ENCODE measurements at regions not wholly inside any gene's neighbourhood (a gene's known extent, or its start where the extent isn't known, plus 50 kb on each side); places are given as distances from the start of the nearest gene placed in this dataset.

DNA sequence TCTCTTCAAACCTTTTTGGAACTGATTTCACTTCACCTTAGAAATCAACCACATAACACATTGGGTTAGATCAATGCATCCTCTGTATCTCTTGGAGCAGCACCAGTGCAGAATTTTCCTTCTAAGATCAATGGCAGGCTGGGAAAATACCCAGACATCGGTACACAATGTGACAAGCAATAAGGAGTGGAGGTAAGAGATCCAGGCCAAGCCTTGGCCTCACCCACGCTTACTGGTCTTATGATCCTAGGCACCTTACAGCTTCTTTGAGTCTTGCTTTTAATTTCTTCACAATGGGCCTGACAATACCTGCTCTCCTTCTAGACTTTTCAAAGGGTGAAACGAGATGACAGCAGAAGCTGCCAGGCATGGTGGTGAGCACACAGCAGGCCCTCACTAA is 232.0 kb downstream of the LACC1 start:
- POLR2A ChIA-PET, result no interaction called here

DNA sequence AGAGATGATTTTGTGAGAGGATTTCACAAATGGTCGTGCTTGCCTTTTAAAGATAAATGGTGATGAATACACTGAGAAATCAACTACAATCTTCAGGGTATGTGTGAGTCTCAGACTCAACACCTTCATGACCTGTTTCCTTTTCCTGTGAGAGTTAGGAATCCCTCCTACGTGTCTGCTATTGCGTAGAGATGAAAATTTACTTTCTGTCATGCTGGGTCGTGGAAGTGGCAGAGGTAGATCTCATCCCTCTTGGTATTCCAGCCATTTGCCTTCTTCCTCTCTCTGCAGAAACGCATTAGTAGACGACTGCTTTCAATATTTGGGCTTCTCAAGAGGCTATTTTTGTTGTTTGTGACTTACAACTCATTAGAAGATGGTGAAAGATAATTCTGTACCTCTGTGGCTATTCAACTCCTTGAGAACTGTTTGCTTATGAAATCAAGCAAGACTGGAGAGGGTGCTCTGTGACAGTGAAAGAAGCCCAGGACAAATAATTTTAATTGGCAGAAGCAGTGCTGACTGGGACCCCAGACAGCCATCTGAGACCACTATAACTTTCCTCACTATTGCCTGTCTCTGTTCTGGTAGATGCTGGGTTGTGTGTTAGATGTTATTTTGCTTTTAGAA is 233.1 kb downstream of the LACC1 start:
- no peak for DNase-seq (ENCODE audit: extremely low spot score)
- POLR2A ChIA-PET, result no interaction called here
- TF ChIP-seq HDGF (IDR thresholded peaks at IDR 0.05; ENCODE audit: borderline replicate concordance) (no peak), BHLHE40 (IDR thresholded peaks at IDR 0.05; ENCODE audit: borderline replicate concordance) (no peak), FOXA1 (IDR thresholded peaks at IDR 0.05) (no peak), CTBP1 (IDR thresholded peaks at IDR 0.05; ENCODE audit: borderline replicate concordance) (no peak), NFRKB (IDR thresholded peaks at IDR 0.05) (no peak)
- TF ChIP-seq, protein P1, sequence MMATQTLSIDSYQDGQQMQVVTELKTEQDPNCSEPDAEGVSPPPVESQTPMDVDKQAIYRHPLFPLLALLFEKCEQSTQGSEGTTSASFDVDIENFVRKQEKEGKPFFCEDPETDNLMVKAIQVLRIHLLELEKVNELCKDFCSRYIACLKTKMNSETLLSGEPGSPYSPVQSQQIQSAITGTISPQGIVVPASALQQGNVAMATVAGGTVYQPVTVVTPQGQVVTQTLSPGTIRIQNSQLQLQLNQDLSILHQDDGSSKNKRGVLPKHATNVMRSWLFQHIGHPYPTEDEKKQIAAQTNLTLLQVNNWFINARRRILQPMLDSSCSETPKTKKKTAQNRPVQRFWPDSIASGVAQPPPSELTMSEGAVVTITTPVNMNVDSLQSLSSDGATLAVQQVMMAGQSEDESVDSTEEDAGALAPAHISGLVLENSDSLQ (IDR thresholded peaks at IDR 0.05), result no peak
- CTCF ChIA-PET, result no interaction called here

More for the DNA sequence above, 232.0 kb downstream of the LACC1 start:
- CTCF ChIA-PET, result no interaction called here
- TF ChIP-seq NFRKB (IDR thresholded peaks at IDR 0.05) (no peak), CTBP1 (IDR thresholded peaks at IDR 0.05; ENCODE audit: borderline replicate concordance) (no peak), FOXM1 (IDR thresholded peaks at IDR 0.05; ENCODE audit: borderline replicate concordance) (no peak), SUZ12 (IDR thresholded peaks at IDR 0.05) (no peak), HDGF (IDR thresholded peaks at IDR 0.05; ENCODE audit: borderline replicate concordance) (no peak), ARNT (IDR thresholded peaks at IDR 0.05) (no peak), ZNF384 (IDR thresholded peaks at IDR 0.05) (no peak), TARDBP (IDR thresholded peaks at IDR 0.05) (no peak), FOXK2 (IDR thresholded peaks at IDR 0.05) (no peak), LEF1 (IDR thresholded peaks at IDR 0.05; ENCODE audit: borderline replicate concordance) (no peak), SP1 (IDR thresholded peaks at IDR 0.05) (no peak), ELF4 (IDR thresholded peaks at IDR 0.05) (no peak), BHLHE40 (IDR thresholded peaks at IDR 0.05; ENCODE audit: borderline replicate concordance) (no peak), FOXA1 (IDR thresholded peaks at IDR 0.05) (no peak), L3MBTL2 (conservative IDR thresholded peaks at IDR 0.05) (no peak)
- TF ChIP-seq, protein P1 (IDR thresholded peaks at IDR 0.05), result no peak
- DNase-seq (ENCODE audit: extremely low spot score), result no peak

DNA sequence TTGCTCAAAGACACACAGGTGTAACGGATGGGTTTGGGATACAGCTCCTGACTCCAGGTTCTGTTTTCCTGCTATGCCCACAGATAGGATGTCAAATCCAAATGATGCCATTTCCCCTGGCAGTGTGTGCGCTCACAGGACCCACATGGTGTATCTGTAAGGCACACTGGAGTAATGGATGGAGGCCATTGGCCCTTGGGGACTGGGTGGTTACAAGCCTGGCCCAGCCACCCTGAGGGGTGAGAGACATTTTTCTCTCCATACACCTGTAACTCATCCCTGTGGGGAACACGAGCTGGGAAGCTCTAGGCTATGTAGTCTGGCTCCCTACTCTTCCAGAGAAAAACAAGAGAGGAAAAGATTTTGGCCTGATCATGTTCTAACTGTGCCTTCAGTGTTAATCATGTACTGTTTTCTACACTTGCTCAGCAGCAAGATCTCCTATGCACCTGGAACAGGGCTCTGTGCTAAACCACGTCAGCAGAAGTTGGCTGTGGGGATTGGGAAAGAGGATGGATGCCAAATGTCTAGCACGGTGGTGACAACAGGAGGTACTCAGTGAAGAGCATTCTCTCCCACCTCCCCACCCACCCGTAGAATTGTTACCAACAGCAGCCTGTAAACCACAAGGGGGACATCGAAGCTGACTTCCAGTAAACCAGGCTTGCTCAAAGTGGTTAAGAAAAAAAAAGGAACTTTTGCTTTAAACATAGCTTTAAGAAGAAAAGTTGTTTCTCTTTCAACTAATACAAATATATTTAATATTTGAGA is 237.0 kb downstream of the LACC1 start:
- ChIA-PET CTCF (no interaction called here), POLR2A (no interaction called here)
- DNase-seq (ENCODE audit: extremely low spot score), result no peak
- TF ChIP-seq NFRKB (IDR thresholded peaks at IDR 0.05) (no peak), ZNF384 (IDR thresholded peaks at IDR 0.05) (no peak), FOXM1 (IDR thresholded peaks at IDR 0.05; ENCODE audit: borderline replicate concordance) (no peak), LEF1 (IDR thresholded peaks at IDR 0.05; ENCODE audit: borderline replicate concordance) (no peak), SUZ12 (IDR thresholded peaks at IDR 0.05) (no peak), SP1 (IDR thresholded peaks at IDR 0.05) (no peak), ELF4 (IDR thresholded peaks at IDR 0.05) (no peak), HDGF (IDR thresholded peaks at IDR 0.05; ENCODE audit: borderline replicate concordance) (no peak)
- TF ChIP-seq, protein P1 (IDR thresholded peaks at IDR 0.05), result no peak

DNA sequence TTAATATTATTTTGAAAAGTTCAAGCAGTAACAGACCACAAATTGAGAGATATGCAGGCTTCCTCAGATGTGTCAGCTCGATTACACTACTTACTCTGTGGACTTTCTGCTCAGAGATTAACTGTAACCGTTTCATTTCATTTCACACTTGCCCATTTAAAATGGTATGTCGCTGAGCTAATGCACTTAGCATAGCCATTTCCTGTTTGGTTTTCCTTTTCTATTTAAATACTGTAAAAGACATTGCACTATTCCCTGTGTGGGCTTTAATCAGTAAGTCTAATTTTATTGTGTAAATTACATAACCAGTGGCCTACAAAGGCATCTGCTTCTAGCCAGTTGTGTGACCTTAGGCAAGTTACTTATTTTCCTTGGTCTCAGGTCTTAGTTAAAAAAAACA is 237.6 kb downstream of the LACC1 start:
- no peak for DNase-seq (ENCODE audit: extremely low spot score)
- no peak for TF ChIP-seq FOXA1 (IDR thresholded peaks at IDR 0.05)
- TF ChIP-seq BHLHE40 (IDR thresholded peaks at IDR 0.05; ENCODE audit: borderline replicate concordance), result no peak
- no peak for TF ChIP-seq TARDBP (IDR thresholded peaks at IDR 0.05)
- no peak for TF ChIP-seq L3MBTL2 (conservative IDR thresholded peaks at IDR 0.05)
- TF ChIP-seq NFRKB (IDR thresholded peaks at IDR 0.05), result no peak
- no peak for TF ChIP-seq FOXK2 (IDR thresholded peaks at IDR 0.05)
- TF ChIP-seq ARNT (IDR thresholded peaks at IDR 0.05), result no peak
- no peak for TF ChIP-seq ZNF384 (IDR thresholded peaks at IDR 0.05)
- TF ChIP-seq HDGF (IDR thresholded peaks at IDR 0.05; ENCODE audit: borderline replicate concordance), result no peak
- TF ChIP-seq ELF4 (IDR thresholded peaks at IDR 0.05), result no peak
- TF ChIP-seq CTBP1 (IDR thresholded peaks at IDR 0.05; ENCODE audit: borderline replicate concordance), result no peak
- TF ChIP-seq LEF1 (IDR thresholded peaks at IDR 0.05; ENCODE audit: borderline replicate concordance), result no peak
- no peak for TF ChIP-seq FOXM1 (IDR thresholded peaks at IDR 0.05; ENCODE audit: borderline replicate concordance)
- no peak for TF ChIP-seq SUZ12 (IDR thresholded peaks at IDR 0.05)
- TF ChIP-seq, protein P1 (IDR thresholded peaks at IDR 0.05), result no peak
- ChIA-PET CTCF (no interaction called here), POLR2A (no interaction called here)

DNA sequence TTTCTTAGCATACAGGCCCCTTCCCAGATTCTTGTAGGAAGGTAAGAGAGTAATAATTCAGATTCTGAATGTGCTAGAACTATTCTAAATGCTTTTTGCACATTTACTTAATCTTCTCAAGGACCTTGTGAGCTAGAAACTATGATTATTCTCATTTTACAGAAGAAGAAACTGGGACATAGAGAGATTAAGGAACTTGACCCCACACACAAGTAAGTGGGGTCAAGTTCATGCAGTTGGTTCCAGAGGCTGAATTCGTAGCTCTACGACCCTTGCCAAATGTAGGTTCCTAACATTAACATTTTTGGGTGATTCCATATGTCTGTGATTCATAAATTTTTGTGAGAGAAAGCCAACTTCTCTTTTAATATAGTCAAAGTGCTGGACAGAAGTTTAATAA is 238.1 kb downstream of the LACC1 start:
- no peak for TF ChIP-seq FOXA1 (IDR thresholded peaks at IDR 0.05)
- TF ChIP-seq CTBP1 (IDR thresholded peaks at IDR 0.05; ENCODE audit: borderline replicate concordance), result no peak
- TF ChIP-seq HDGF (IDR thresholded peaks at IDR 0.05; ENCODE audit: borderline replicate concordance), result no peak
- TF ChIP-seq ARNT (IDR thresholded peaks at IDR 0.05), result no peak
- no peak for TF ChIP-seq NFRKB (IDR thresholded peaks at IDR 0.05)
- TF ChIP-seq, protein P1 (IDR thresholded peaks at IDR 0.05), result no peak
- TF ChIP-seq FOXM1 (IDR thresholded peaks at IDR 0.05; ENCODE audit: borderline replicate concordance), result no peak
- no peak for TF ChIP-seq SUZ12 (IDR thresholded peaks at IDR 0.05)
- TF ChIP-seq ELF4 (IDR thresholded peaks at IDR 0.05), result no peak
- DNase-seq (ENCODE audit: extremely low spot score), result no peak
- ChIA-PET CTCF (no interaction called here), POLR2A (no interaction called here)
